HepG2 (cell line): ENCODE measurements at regions not wholly inside any gene's neighbourhood (a gene's known extent, or its start where the extent isn't known, plus 50 kb on each side); places are given as distances from the start of the nearest gene placed in this dataset.
A peak's percentile ranks its signal among the peaks of the same experiment; 100 is the strongest.

ENCODE experiments used
- ATAC-seq: fragments of 200-7000 bp; cut with Tn5 transposase; 3 replicates; pipeline ENCODE4 v1.9.1; 2020; ENCODE audit warnings: mild to moderate bottlenecking, moderate library complexity
- BruUV-seq: library from RNA; stranded (reverse); fragments of 400-500 nt; replicated peaks from 2 replicates; lab custom pipeline; 2021; lab: Mats Ljungman, UMichigan
- CTCF ChIA-PET: fragments of 300-600 bp; formaldehyde crosslinking; extraction: SDS; loops from one replicate; lab custom pipeline; 2021; ENCODE audit warnings: low total read pairs, inconsistent platforms, low intra/inter-chr PET ratio; lab: Yijun Ruan, JAX
- POLR2A ChIA-PET: fragments of 350-600 bp; sonication (Branson Sonifier 250); formaldehyde crosslinking; loops from one replicate; lab custom pipeline; 2020; ENCODE audit warnings: antibody characterized with exemption, inconsistent platforms; lab: Yijun Ruan, JAX
- DNase-seq: peaks from one replicate; pipeline ENCODE4 v3.0.0-alpha.2; 2015; ENCODE audit warnings: low spot score
- FAIRE-seq: peaks from 3 replicates; lab custom pipeline; 2011; peaks lifted over from hg19 to GRCh38; lab: Jason Lieb, UNC
- H2AFZ ChIP-seq: one replicate; pipeline ENCODE4 v1.6.1; 2011; ENCODE audit warnings: low read length, inconsistent platforms
- H3K27ac ChIP-seq: fragments of 300-600 bp; 3 replicates; pipeline ENCODE4 v1.8.0; 2011; ENCODE audit warnings: mixed run types, mild to moderate bottlenecking, mixed read lengths, low read length, inconsistent platforms; ENCODE audit not compliant: insufficient read depth; ENCODE audit errors: extremely low read length
- H3K27me3 ChIP-seq, 2 experiments: fragments of 200-600 bp in 1 of 2; 2 replicates in 1 of 2; 3 replicates in 1 of 2; pipeline versions ENCODE4 v1.6.0 to v1.8.0; 2011; ENCODE audit warnings: low read length in 2 of 2, mild to moderate bottlenecking in 2 of 2, moderate library complexity in 2 of 2, inconsistent platforms in 1 of 2; ENCODE audit not compliant: insufficient read depth in 2 of 2, control insufficient read depth in 1 of 2
- H3K36me3 ChIP-seq, 2 experiments: fragments of 200-600 bp in 1 of 2; replicated peaks in 1 of 2; 2 replicates in 1 of 2; 3 replicates in 1 of 2; pipeline versions ENCODE4 v1.5.1 to v1.8.0; 2011; ENCODE audit warnings: low read length in 2 of 2, inconsistent platforms in 1 of 2; ENCODE audit not compliant: insufficient read depth in 2 of 2, control insufficient read depth in 1 of 2
- H3K4me1 ChIP-seq: 2 replicates; pipeline ENCODE4 v1.5.1; 2012; ENCODE audit warnings: low read length, inconsistent platforms; ENCODE audit not compliant: insufficient read depth
- H3K4me2 ChIP-seq: 2 replicates; pipeline ENCODE4 v1.6.0; 2011; ENCODE audit warnings: low read depth, low read length, inconsistent platforms
- H3K4me3 ChIP-seq, 3 experiments: fragments of 200-600 bp in 1 of 3; sonication (generic), shearing (Covaris generic) in 1 of 3; replicated peaks in 1 of 3; 2 replicates each; pipeline ENCODE4 v1.5.1; 2011 to 2016; ENCODE audit warnings: low read length in 3 of 3, inconsistent platforms in 2 of 3, low read depth in 2 of 3, mild to moderate bottlenecking in 2 of 3, control low read depth in 1 of 3, mixed read lengths in 1 of 3; ENCODE audit not compliant: insufficient read depth in 1 of 3
- H3K79me2 ChIP-seq: one replicate; pipeline ENCODE4 v1.6.1; 2011; ENCODE audit warnings: low read length, inconsistent platforms; ENCODE audit not compliant: insufficient read depth
- H3K9ac ChIP-seq: 2 replicates; pipeline ENCODE4 v1.6.0; 2011; ENCODE audit warnings: mild to moderate bottlenecking, low read depth, low read length, inconsistent platforms; ENCODE audit not compliant: insufficient read depth
- H3K9me3 ChIP-seq: 2 replicates; pipeline ENCODE4 v1.5.1; 2012; ENCODE audit warnings: mild to moderate bottlenecking, low read length
- H4K20me1 ChIP-seq: 2 replicates; pipeline ENCODE4 v1.6.0; 2011; ENCODE audit warnings: inconsistent platforms, mild to moderate bottlenecking, low read length, moderate library complexity; ENCODE audit not compliant: insufficient read depth
- CC2D1A ChIP-seq: sonication (generic); formaldehyde crosslinking; IDR thresholded peaks from 2 replicates; pipeline ENCODE4 v1.8.1; 2023; ENCODE audit warnings: mild to moderate bottlenecking, missing genetic modification reagents
- CREM ChIP-seq, 2 experiments: sonication (generic) in 1 of 2; formaldehyde crosslinking in 1 of 2; IDR thresholded peaks; 2 replicates each; pipeline versions ENCODE4 v1.4.0 to v1.6.1; 2016 to 2020; ENCODE audit warnings: antibody characterized with exemption in 1 of 2, mild to moderate bottlenecking in 1 of 2, missing genetic modification reagents in 1 of 2
- CTCF ChIP-seq: sonication (generic); formaldehyde crosslinking; IDR thresholded peaks from 2 replicates; pipeline ENCODE4 v1.5.0; 2020; ENCODE audit warnings: mild to moderate bottlenecking, missing genetic modification reagents, moderate library complexity
- ELF3 ChIP-seq: IDR thresholded peaks from 2 replicates; pipeline ENCODE4 v1.6.1; 2016; ENCODE audit warnings: missing genetic modification reagents, missing compliant biosample characterization
- GABPA ChIP-seq, 2 experiments: IDR thresholded peaks; 2 replicates each; pipeline ENCODE4 v1.6.1; 2011 to 2016; ENCODE audit warnings: low read depth in 2 of 2, low read length in 1 of 2, missing biosample characterization in 1 of 2, missing genetic modification characterization in 1 of 2
- REL ChIP-seq: sonication (generic); formaldehyde crosslinking; conservative IDR thresholded peaks from 2 replicates; pipeline ENCODE4 v1.8.0; 2022; ENCODE audit warnings: mild to moderate bottlenecking, missing genetic modification reagents, moderate library complexity
- XRCC5 ChIP-seq: fragments of 200-400 bp; formaldehyde crosslinking; optimal IDR thresholded peaks from 2 replicates; pipeline ENCODE3; 2017; ENCODE audit warnings: mild to moderate bottlenecking, low read length
- ZBTB46 ChIP-seq: sonication (generic); formaldehyde crosslinking; IDR thresholded peaks from 2 replicates; pipeline ENCODE4 v1.4.0; 2020; ENCODE audit warnings: mild to moderate bottlenecking, missing genetic modification reagents, borderline replicate concordance
- ZNF10 ChIP-seq: sonication (generic); formaldehyde crosslinking; IDR thresholded peaks from 2 replicates; pipeline ENCODE4 v1.4.0; 2020; ENCODE audit warnings: mild to moderate bottlenecking, low read depth, missing genetic modification reagents, borderline replicate concordance
- ZNF263 ChIP-seq: sonication (generic); formaldehyde crosslinking; IDR thresholded peaks from 2 replicates; pipeline ENCODE4 v1.4.0; 2020; ENCODE audit warnings: missing genetic modification reagents
- ZNF331 ChIP-seq: sonication (generic); formaldehyde crosslinking; IDR thresholded peaks from 2 replicates; pipeline ENCODE4 v1.4.0; 2020; ENCODE audit warnings: missing genetic modification reagents
- ZNF550 ChIP-seq: sonication (generic); formaldehyde crosslinking; IDR thresholded peaks from 2 replicates; pipeline ENCODE4 v1.4.0; 2020; ENCODE audit warnings: mild to moderate bottlenecking, missing genetic modification reagents, borderline replicate concordance
- ZNF574 ChIP-seq: sonication (generic); formaldehyde crosslinking; IDR thresholded peaks from 2 replicates; pipeline ENCODE4 v1.4.0; 2020; ENCODE audit warnings: missing genetic modification reagents
- ZNF891 ChIP-seq: sonication (generic); formaldehyde crosslinking; IDR thresholded peaks from 2 replicates; pipeline ENCODE4 v1.5.0; 2020; ENCODE audit warnings: mild to moderate bottlenecking, missing genetic modification reagents
- WGBS: methylation state at CpG from one replicate; pipeline ENCODE4 v1.1.6; 2017; ENCODE audit warnings: low lambda C conversion rate; 5-methylcytosine and 5-hydroxymethylcytosine counted together
- in situ Hi-C: cut with HindIII; loops from 2 replicates; pipeline ENCODE4 v1.10.0; 2017; ENCODE audit warnings: low pct_unique_long_range_greater_than_20kb; ENCODE audit not compliant: extremely low pct_ligation_motif_present
- intact Hi-C: fragments of 100-400 bp; cut with micrococcal nuclease; formaldehyde crosslinking; loops from one replicate; pipeline ENCODE4 v1.10.0; 2022; ENCODE audit not compliant: unreplicated experiment
- TF ChIP-seq, protein P1 (sequence below): sonication (generic); formaldehyde crosslinking; IDR thresholded peaks from 2 replicates; pipeline ENCODE4 v1.8.0; 2022; ENCODE audit warnings: mild to moderate bottlenecking, missing genetic modification reagents

DNA sequence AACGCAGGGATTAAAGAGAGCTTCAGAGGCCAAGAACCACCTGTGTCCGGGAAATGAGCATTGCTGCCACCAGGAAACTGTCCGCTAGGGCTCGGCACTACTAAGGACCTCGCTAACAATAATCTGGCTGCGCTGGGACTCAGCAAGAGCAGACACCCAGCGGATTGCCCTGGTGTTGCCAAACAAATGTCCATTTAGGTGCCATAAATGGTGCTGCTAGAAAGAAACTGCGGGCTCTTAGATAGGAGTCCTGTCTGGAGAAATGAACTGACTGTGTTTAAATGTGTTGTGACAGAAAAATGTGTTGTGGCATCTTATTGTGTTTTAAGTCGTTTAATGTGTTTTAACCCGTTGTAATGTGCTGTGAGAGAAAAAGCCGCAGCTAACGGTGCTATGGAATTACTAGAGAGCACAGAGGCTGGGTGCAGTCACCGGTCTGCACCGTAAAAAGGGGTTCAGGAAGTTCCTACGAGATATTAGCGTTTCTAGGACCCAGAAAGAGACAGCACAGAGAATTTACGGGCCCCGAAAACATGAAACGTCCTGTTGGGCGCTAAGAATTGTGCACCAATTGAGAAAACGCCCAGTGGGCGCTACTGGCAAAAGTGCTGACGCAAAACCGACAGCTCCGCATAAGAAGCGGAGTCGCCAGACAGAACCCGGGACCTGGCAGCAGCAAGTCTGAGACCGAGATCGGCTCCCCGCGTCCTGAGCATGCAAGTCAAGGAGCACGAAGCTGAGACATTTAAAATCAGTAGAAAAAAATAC is 90.6 kb downstream of the ANXA2R start:
- CTCF ChIA-PET, result no interaction called here
- Histone ChIP-seq H3K79me2 (no peaks in the 10 kb centered on the region), H3K4me2 (peak overlapping the region; percentile 25), H3K36me3 (no peaks in the 10 kb centered on the region), H4K20me1 (no peaks in the 10 kb centered on the region), H3K4me1 (no peaks in the 10 kb centered on the region), H3K27me3 (peaks cover 3 to 6% of the 10 kb centered on the region in 2 experiments; a peak in 3 of 5 replicates), H3K27ac (no peak overlapping the region), H3K9ac (no peak overlapping the region), H2AFZ (no peak overlapping the region), H3K9me3 (no peaks in the 10 kb centered on the region), H3K4me3 (no peak overlapping the region; a peak in 1 of 6 replicates)
- intact Hi-C loops (loop anchor here (5.0 kb wide), 1 partner anchor 48 kb away; no protein-coding TSS in a partner anchor), in situ Hi-C loops (no loop called here)
- ATAC-seq, result peak; percentile 100
- 71% methylated on average over 33 of the region's 33 CpGs for WGBS
- no TSS peak for BruUV-seq
- POLR2A ChIA-PET, result interaction anchor here (0.5 to 1.1 kb wide), 4 partner anchors 31 to 115 kb away, joined by 3 read pairs; no protein-coding TSS in a partner anchor
- FAIRE-seq, result peak; percentile 85
- DNase-seq, result peak; percentile 76
- TF ChIP-seq CREM (IDR thresholded peaks at IDR 0.05) (no peak), CREM (CRISPR knock-in tag; IDR thresholded peaks at IDR 0.05) (no peak), ZNF263 (no peak), CTCF (peak; percentile 35), CC2D1A (CRISPR knock-in tag) (no peak), ZNF574 (CRISPR knock-in tag) (no peak), ZNF10 (CRISPR knock-in tag) (no peak), ZNF331 (no peak), XRCC5 (peak; percentile 46), ZNF550 (CRISPR knock-in tag) (no peak), REL (CRISPR knock-in tag) (no peak), ELF3 (CRISPR knock-in tag) (peak; percentile 21; the same call in 1 of the 2 replicates), GABPA (IDR thresholded peaks at IDR 0.05; ENCODE audit: low read depth, low read length) (no peak), GABPA (CRISPR knock-in tag; IDR thresholded peaks at IDR 0.05; ENCODE audit: low read depth) (0 out of 2 replicates have a peak, but pooled peaks have one; percentile 24), ZBTB46 (CRISPR knock-in tag) (no peak), ZNF891 (CRISPR knock-in tag) (no peak)
- TF ChIP-seq, protein P1, sequence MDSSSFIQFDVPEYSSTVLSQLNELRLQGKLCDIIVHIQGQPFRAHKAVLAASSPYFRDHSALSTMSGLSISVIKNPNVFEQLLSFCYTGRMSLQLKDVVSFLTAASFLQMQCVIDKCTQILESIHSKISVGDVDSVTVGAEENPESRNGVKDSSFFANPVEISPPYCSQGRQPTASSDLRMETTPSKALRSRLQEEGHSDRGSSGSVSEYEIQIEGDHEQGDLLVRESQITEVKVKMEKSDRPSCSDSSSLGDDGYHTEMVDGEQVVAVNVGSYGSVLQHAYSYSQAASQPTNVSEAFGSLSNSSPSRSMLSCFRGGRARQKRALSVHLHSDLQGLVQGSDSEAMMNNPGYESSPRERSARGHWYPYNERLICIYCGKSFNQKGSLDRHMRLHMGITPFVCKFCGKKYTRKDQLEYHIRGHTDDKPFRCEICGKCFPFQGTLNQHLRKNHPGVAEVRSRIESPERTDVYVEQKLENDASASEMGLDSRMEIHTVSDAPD (CRISPR knock-in tag), result no peak
